ENCODE measurements at regions not wholly inside any gene's neighbourhood (a gene's known extent, or its start where the extent isn't known, plus 50 kb on each side); places are given as distances from the start of the nearest gene placed in this dataset.

DNA sequence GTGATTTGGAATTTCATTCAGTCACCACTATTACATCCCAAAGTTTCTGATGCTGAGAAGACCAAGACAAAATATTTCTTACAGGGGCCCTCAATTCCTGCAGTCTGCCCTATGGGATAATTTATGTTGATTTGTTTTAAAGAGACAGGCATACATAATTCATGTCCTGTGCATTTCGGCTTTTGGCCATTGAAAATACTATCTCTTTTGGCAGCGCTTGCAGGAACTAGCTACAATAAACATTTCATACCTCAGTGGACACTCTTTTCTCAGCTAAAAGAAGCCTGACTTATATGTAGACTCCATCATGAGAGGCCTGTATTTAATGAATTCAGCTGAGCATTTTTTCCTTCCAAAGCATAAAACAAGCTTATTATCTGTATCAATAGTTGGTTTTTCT, 451.9 kb upstream of the C9orf72 start:
- Histone ChIP-seq H4K20me1 (replicated peaks; ENCODE audit: control insufficient read depth, extremely low read depth, insufficient read depth, low read length) (no peaks in the 10 kb centered on the region), H3K36me3 (ENCODE audit: control insufficient read depth in 2 of 2, extremely low read depth in 1 of 2, insufficient read depth in 2 of 2, low read length in 2 of 2) (no peaks in the 10 kb centered on the region), H3K4me2 (ENCODE audit: insufficient read depth, low read length) (no peak overlapping the region), H2AFZ (ENCODE audit: low read depth, low read length) (no peak overlapping the region), H3K27me3 (ENCODE audit: control insufficient read depth in 2 of 2, insufficient read depth in 2 of 2, low read length in 2 of 2) (no peaks in the 10 kb centered on the region), H3K9ac (replicated peaks; ENCODE audit: extremely low read depth, insufficient read depth, low read length) (no peak overlapping the region), H3K9me1 (replicated peaks; ENCODE audit: control insufficient read depth, extremely low read depth, insufficient read depth, low read length) (no peaks in the 10 kb centered on the region), H3K27ac (ENCODE audit: insufficient read depth, low read depth, low read length) (no peak overlapping the region), H3K79me2 (ENCODE audit: control insufficient read depth, insufficient read depth, low read length) (no peaks in the 10 kb centered on the region), H3K4me1 (ENCODE audit: control insufficient read depth, extremely low read depth, insufficient read depth, low read length) (no peaks in the 10 kb centered on the region), H3K9me3 (replicated peaks; ENCODE audit: control insufficient read depth, insufficient read depth, low read length) (no peaks in the 10 kb centered on the region), H3K4me3 (replicated peaks in 1 of 3; ENCODE audit: insufficient read depth in 1 of 3, low read depth in 1 of 3, low read length in 3 of 3) (no peak overlapping the region)
- intact Hi-C loops (cut with micrococcal nuclease), result no loop called here
- dilution Hi-C loops (cut with MboI; ENCODE audit: extremely low pct_ligation_motif_present, low sequenced_read_pairs), result no loop called here
- ChIA-PET POLR2A (no interaction called here), CTCF (no interaction called here)
- no TSS peak for BruUV-seq (replicated peaks)
- DNase-seq (ENCODE audit: low read depth, low spot score) (no peak), FAIRE-seq (no peak)
- no peak for TF ChIP-seq MYC (IDR thresholded peaks at IDR 0.05; ENCODE audit: low read depth, low read length)
- TF ChIP-seq GATA2 (IDR thresholded peaks at IDR 0.05; ENCODE audit: insufficient read depth, insufficient read length, low read depth, low read length), result no peak
- TF ChIP-seq POLR2A (IDR thresholded peaks at IDR 0.05; ENCODE audit: low read depth, low read length), result no peak
- TF ChIP-seq CTCF (IDR thresholded peaks at IDR 0.05; ENCODE audit: extremely low read depth in 1 of 2, insufficient read depth in 1 of 2, low read depth in 1 of 2, low read length in 2 of 2), result no peak
- no peak for TF ChIP-seq EZH2 (IDR thresholded peaks at IDR 0.05; ENCODE audit: borderline replicate concordance, low read depth, low read length, severe bottlenecking)
- TF ChIP-seq, protein P1, sequence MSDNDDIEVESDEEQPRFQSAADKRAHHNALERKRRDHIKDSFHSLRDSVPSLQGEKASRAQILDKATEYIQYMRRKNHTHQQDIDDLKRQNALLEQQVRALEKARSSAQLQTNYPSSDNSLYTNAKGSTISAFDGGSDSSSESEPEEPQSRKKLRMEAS (IDR thresholded peaks at IDR 0.05; ENCODE audit: insufficient read depth, insufficient read length), result no peak
- no peak for TF ChIP-seq FOS (IDR thresholded peaks at IDR 0.05; ENCODE audit: borderline replicate concordance, insufficient read depth, low read length)
- no peak for TF ChIP-seq POLR2AphosphoS5 (IDR thresholded peaks at IDR 0.05; ENCODE audit: insufficient read depth, low read depth, low read length)
- TF ChIP-seq JUN (IDR thresholded peaks at IDR 0.05; ENCODE audit: borderline replicate concordance, insufficient read depth, insufficient read length, low read depth), result no peak
